ENCODE measurements at regions not wholly inside any gene's neighbourhood (a gene's known extent, or its start where the extent isn't known, plus 50 kb on each side); places are given as distances from the start of the nearest gene placed in this dataset.

GRCh38 chr10:78645975-78646374, 422.8 kb upstream of the ZMIZ1 start:
- TF ChIP-seq POLR2A (IDR thresholded peaks at IDR 0.05) = no peak
- TF ChIP-seq, protein P1, sequence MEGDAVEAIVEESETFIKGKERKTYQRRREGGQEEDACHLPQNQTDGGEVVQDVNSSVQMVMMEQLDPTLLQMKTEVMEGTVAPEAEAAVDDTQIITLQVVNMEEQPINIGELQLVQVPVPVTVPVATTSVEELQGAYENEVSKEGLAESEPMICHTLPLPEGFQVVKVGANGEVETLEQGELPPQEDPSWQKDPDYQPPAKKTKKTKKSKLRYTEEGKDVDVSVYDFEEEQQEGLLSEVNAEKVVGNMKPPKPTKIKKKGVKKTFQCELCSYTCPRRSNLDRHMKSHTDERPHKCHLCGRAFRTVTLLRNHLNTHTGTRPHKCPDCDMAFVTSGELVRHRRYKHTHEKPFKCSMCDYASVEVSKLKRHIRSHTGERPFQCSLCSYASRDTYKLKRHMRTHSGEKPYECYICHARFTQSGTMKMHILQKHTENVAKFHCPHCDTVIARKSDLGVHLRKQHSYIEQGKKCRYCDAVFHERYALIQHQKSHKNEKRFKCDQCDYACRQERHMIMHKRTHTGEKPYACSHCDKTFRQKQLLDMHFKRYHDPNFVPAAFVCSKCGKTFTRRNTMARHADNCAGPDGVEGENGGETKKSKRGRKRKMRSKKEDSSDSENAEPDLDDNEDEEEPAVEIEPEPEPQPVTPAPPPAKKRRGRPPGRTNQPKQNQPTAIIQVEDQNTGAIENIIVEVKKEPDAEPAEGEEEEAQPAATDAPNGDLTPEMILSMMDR (IDR thresholded peaks at IDR 0.05) = no peak
- TF ChIP-seq EP300 (IDR thresholded peaks at IDR 0.05) = no peak
